Colonic mucosa (tissue), 4 donors: ENCODE measurements at regions not wholly inside any gene's neighbourhood (a gene's known extent, or its start where the extent isn't known, plus 50 kb on each side); places are given as distances from the start of the nearest gene placed in this dataset.
"Not testable (repeated sequence)": the region's sequence is repeated elsewhere in the genome, so short reads cannot be mapped to it uniquely, and the experiment has no call there.

Experiments used
- DNase-seq: peaks from one replicate; pipeline ENCODE4 v3.0.0-alpha.2; 2020
- H3K27ac ChIP-seq: fragments of 200-600 bp; one replicate; pipeline ENCODE4 v1.8.0; 2021
- H3K27me3 ChIP-seq: fragments of 200-600 bp; one replicate; pipeline ENCODE4 v1.8.0; 2021
- H3K36me3 ChIP-seq: fragments of 200-600 bp; one replicate; pipeline ENCODE4 v1.8.0; 2021
- H3K4me1 ChIP-seq: fragments of 200-600 bp; one replicate; pipeline ENCODE4 v1.8.0; 2021; ENCODE audit warnings: mild to moderate bottlenecking
- H3K4me3 ChIP-seq: fragments of 200-600 bp; one replicate; pipeline ENCODE4 v1.8.0; 2021
- H3K9ac ChIP-seq, 2 donors: one replicate each; pipeline ENCODE4 v1.7.0; 2013; ENCODE audit warnings: control low read depth in 2 of 2, low read depth in 2 of 2, low read length in 2 of 2
- H3K9me3 ChIP-seq: fragments of 200-600 bp; one replicate; pipeline ENCODE4 v1.8.0; 2021
- intact Hi-C: fragments of 100-400 bp; cut with DNase I; formaldehyde crosslinking; loops from one replicate; pipeline ENCODE4 v1.14.1; 2022
- TF ChIP-seq, protein P1 (sequence below): fragments of 200-600 bp; IDR thresholded peaks from one replicate; pipeline ENCODE4 v1.8.0; 2022; ENCODE audit warnings: antibody characterized with exemption, mild to moderate bottlenecking
- donor health status: healthy.
- donor health status: DM: no; HTN: no; CAD: no.
- donor health status: DM: no; HTN: no; CAD: no.

DNA sequence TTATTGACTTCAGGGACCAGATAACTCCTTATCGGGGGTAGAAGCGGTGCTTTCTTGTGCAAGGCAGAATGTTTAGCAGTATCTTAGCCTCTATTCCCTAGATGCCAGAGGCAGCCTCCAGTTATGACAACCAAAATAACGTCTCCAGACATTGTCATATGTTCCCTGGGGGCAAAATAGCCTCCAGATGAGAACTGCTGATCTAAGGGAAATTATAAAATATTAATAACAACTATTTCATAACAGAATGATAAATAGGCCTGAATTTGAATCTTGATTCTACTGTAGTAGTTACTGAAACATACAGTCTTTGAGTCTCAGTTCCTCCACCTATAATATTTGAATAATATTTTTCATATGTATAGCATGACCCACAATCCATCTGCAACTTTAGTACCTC lies 1431.3 kb downstream of the ZPLD1 start:
- Histone ChIP-seq H3K4me1 (no peaks in the 10 kb centered on the region), H3K4me3 (no peak overlapping the region), H3K36me3 (no peaks in the 10 kb centered on the region), H3K9me3 (no peaks in the 10 kb centered on the region), H3K27ac (no peak overlapping the region), H3K27me3 (no peaks in the 10 kb centered on the region), H3K9ac (no peak overlapping the region)
- intact Hi-C loops, result no loop called here
- TF ChIP-seq, protein P1, sequence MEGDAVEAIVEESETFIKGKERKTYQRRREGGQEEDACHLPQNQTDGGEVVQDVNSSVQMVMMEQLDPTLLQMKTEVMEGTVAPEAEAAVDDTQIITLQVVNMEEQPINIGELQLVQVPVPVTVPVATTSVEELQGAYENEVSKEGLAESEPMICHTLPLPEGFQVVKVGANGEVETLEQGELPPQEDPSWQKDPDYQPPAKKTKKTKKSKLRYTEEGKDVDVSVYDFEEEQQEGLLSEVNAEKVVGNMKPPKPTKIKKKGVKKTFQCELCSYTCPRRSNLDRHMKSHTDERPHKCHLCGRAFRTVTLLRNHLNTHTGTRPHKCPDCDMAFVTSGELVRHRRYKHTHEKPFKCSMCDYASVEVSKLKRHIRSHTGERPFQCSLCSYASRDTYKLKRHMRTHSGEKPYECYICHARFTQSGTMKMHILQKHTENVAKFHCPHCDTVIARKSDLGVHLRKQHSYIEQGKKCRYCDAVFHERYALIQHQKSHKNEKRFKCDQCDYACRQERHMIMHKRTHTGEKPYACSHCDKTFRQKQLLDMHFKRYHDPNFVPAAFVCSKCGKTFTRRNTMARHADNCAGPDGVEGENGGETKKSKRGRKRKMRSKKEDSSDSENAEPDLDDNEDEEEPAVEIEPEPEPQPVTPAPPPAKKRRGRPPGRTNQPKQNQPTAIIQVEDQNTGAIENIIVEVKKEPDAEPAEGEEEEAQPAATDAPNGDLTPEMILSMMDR, result no peak
- no peak for DNase-seq

DNA sequence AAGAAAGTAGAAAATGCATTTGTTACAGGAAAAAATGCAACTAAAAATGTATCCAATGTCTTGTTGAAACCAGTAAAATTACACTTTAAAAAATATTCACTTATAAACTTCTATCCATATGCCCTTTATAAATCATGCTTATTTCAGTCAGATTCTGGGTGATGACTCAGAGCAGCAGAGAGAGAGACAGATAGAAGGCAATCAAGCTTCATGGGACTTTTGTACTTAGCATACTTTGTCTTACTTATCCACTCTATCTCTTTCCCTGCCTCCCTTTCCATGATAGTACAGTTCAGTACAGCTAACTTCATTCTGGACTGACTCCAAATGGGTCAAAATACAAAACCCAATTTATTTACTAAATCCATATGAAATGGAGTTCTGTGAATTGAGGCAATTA lies 1438.2 kb downstream of the ZPLD1 start:
- no peak overlapping the region for H3K27ac ChIP-seq
- H3K27me3 ChIP-seq, result no peaks in the 10 kb centered on the region
- no peaks in the 10 kb centered on the region for H3K9me3 ChIP-seq
- no peaks in the 10 kb centered on the region for H3K36me3 ChIP-seq
- H3K9ac ChIP-seq, result no peak overlapping the region
- intact Hi-C loops, result no loop called here
- H3K4me3 ChIP-seq, result no peak overlapping the region
- DNase-seq, result no peak
- H3K4me1 ChIP-seq, result no peaks in the 10 kb centered on the region
- TF ChIP-seq, protein P1, result no peak

DNA sequence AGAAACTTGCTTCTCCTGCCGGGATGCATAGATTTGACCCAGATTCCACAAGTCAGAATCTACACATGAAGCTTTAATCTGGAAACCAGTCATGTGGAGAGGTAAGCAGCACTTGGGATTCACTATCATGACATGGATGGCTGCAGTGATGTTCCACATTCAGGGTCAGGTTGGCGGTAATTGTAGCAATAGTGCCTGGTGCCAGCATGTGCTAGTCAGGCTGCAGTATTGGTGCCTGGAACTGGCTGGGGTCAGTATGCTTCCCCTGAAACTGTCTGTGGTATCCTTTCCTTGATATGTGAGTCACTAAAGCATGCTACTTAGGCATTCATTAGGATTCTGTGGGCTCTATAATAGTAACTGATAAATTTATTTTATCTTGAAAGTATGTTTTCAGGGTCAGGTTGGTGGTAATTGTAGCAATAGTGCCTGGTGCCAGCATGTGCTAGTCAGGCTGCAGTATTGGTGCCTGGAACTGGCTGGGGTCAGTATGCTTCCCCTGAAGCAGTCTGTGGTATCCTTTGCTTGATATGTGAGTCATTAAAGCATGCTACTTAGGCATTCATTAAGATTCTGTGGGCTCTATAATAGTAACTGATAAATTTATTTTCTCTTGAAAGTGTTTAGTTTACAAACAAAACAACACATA lies 1439.2 kb downstream of the ZPLD1 start:
- TF ChIP-seq, protein P1, result no peak
- H3K4me1 ChIP-seq, result no peaks in the 10 kb centered on the region
- H3K9me3 ChIP-seq, result no peaks in the 10 kb centered on the region
- DNase-seq, result no peak
- intact Hi-C loops, result no loop called here
- H3K4me3 ChIP-seq, result no peak overlapping the region
- no peaks in the 10 kb centered on the region for H3K36me3 ChIP-seq
- H3K9ac ChIP-seq, result no peak overlapping the region
- H3K27ac ChIP-seq, result no peak overlapping the region
- no peaks in the 10 kb centered on the region for H3K27me3 ChIP-seq

DNA sequence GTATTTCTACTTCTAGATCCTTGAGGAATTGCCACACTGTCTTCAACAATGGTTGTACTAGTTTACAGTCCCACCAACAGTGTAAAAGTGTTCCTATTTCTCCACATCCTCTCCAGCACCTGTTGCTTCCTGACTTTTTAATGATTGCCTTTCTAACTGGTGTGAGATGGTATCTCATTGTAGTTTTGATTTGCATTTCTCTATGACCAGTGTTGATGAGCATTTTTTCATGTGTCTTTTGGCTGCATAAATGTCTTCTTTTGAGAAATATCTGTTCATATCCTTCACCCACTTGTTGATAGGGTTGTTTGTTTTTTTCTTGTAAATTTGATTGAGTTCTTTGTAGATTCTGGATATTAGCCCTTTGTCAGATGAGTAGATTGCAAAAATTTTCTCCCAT lies 1447.0 kb downstream of the ZPLD1 start:
- H3K9me3 ChIP-seq, intact Hi-C loops: not testable (repeated sequence)

DNA sequence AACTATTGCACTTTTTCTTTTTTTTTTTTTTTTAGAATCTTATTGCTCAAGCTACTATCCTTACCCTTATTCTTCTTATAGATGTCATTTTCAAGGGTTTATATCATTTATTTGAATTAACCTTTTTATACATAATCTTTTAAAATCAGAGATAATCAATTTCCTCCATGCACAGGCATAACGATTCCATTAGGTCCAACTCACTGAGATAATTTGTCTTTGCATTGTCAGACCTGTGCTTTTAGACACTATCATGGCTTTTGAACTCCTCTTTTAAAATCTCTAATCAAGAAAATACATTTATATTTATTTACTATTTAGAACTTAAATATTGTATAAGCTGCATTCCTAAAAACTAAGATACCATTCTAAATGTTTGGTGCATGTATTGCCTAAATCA lies 1454.9 kb downstream of the ZPLD1 start:
- H3K27me3 ChIP-seq, result no peaks in the 10 kb centered on the region
- TF ChIP-seq, protein P1, result no peak
- intact Hi-C loops, result no loop called here
- H3K27ac ChIP-seq, result no peak overlapping the region
- H3K9me3 ChIP-seq, result no peaks in the 10 kb centered on the region
- H3K9ac ChIP-seq, result no peak overlapping the region
- no peak overlapping the region for H3K4me3 ChIP-seq
- no peaks in the 10 kb centered on the region for H3K36me3 ChIP-seq
- no peak for DNase-seq
- no peaks in the 10 kb centered on the region for H3K4me1 ChIP-seq

More for the DNA sequence above, 1447.0 kb downstream of the ZPLD1 start:
- not testable (repeated sequence) for H3K27ac ChIP-seq, H3K4me1 ChIP-seq, H3K9ac ChIP-seq, H3K4me3 ChIP-seq, H3K36me3 ChIP-seq, DNase-seq, H3K27me3 ChIP-seq

DNA sequence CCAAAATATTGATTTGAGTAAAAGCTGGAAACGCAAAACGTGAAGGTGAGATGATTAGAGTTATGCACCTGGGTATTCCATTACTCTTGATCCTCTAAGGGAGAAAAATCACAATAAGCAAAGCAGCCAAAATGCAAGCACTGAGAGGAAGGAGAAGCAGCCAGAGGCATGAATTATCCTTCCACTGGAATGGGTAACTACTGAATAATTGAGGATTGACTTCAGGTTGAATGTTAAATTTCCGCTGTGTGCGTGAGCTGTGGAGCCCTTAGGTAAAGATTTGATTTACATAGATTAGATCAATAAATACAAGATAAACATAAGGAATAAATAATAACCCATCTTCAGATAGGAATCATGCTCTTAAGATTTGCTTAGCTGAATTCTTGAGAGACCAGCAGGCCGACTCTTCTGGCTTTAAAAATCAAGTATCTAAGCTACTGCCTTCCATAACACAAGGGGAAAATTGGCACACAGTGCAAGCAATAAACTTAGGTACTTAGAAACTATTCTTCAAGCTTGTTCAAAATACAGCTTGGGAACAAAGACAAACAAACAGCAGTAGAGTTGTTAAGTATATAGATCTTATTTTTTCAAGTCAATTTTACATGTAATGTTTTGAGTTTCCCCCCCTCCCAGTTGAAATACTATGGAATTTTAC lies 1459.5 kb downstream of the ZPLD1 start:
- H3K27me3 ChIP-seq, result no peaks in the 10 kb centered on the region
- TF ChIP-seq, protein P1, result no peak
- no peak overlapping the region for H3K27ac ChIP-seq
- no peaks in the 10 kb centered on the region for H3K4me1 ChIP-seq
- no peak overlapping the region for H3K4me3 ChIP-seq
- no peaks in the 10 kb centered on the region for H3K36me3 ChIP-seq
- H3K9ac ChIP-seq, result no peak overlapping the region
- no peak for DNase-seq
- intact Hi-C loops, result no loop called here
- H3K9me3 ChIP-seq, result no peaks in the 10 kb centered on the region
